ENCODE measurements at regions not wholly inside any gene's neighbourhood (a gene's known extent, or its start where the extent isn't known, plus 50 kb on each side); places are given as distances from the start of the nearest gene placed in this dataset.

DNA sequence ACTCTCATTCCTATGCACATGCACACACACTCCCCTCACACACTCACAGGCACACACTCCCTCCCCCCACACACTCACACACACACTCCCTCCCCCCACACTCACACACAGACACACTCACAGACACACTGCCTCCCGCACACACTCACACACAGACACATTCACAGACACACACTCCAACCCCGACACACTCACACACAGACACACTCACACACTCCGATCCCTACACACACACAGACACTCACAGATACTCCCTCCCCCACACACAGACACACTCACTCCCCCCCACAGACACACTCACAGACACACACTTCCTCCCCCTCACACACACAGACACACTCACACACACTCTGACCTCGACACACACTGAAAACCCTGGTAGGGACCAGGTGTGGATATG, 176.2 kb downstream of the TFAP2C start:
- DNase-seq: no peak

- DNase-seq: no peak
Measured at GRCh38 chr20:56805966-56806365, 176.9 kb downstream of the TFAP2C start.

DNA sequence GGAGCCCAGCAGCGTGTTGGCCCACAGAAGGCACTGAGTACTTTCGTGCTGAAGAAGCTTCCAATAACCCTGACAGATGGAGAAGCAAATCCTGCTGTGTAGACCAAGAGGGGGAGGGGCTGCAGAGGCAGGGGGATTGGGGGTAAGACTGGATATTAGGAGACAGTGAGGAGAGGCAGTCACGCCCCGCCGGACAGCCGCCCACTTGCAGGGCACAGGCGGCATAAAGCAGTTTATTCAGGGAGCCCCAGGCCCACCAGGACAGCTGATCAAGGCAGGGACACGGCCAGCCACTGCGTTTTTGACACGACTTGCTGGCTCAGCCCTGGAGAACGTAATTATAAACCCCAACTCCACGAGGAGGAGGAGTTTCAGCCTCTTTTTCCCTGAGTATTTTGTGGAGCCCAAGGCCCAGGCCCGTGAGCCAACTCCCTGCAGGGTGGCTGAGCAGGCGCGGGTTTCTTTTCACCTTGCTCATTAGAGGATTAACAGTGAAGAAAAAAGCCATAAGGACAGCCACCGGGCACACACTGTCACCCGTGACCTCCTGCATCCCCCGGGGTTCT, 177.9 kb downstream of the TFAP2C start:
- DNase-seq: no peak

GRCh38 chr20:56808117-56808725, 179.1 kb downstream of the TFAP2C start:
- no peak for DNase-seq

DNA sequence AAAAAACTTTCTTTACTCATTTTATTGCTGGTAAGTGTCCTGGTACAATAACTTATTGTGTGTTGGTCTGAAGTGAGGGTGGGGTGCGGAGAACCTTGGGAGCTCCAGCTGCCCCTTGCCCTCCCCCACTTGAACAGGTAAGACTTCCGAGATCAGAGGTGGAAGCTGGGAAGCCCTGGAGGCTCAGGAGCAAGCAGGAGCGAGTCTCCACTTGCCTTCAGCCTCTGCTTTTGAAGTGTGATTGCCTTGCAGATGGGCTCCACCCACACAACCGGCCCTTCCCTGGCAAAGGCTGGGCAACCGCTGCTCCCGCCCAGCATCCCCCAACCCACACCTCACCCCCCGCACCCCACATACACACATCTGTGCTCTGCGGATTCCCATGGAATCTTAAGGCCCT, 179.6 kb downstream of the TFAP2C start:
- no peak for DNase-seq

- DNase-seq: no peak
Measured at GRCh38 chr20:56809668-56810067, 180.6 kb downstream of the TFAP2C start.

DNA sequence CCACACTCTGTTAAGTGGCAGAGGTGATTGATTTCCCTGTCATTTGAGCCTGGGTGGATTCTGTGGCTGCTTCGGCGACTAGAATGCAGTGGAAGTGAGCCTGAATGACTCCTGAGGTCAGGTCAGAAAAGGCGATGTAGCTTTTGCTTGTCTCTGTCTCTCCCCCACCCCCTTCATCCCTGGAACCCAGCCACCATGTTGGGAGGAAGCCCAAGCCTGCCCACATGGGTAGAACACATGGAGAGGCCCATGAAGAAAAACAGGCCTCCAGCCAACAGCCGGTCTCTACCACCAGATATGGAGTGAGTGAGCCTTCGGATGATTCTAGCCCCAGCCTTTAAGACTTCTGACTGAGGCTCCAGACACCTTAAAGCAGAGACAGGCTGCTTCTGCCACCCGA, 181.0 kb downstream of the TFAP2C start:
- DNase-seq: no peak

GRCh38 chr20:56815796-56816195, 186.7 kb downstream of the TFAP2C start:
- no peak for DNase-seq

- DNase-seq: no peak
Measured at GRCh38 chr20:56816349-56816748, 187.2 kb downstream of the TFAP2C start.

GRCh38 chr20:56817780-56818675, 188.9 kb downstream of the TFAP2C start:
- no peak for DNase-seq

GRCh38 chr20:56820984-56821383, 191.9 kb downstream of the TFAP2C start:
- no peak for DNase-seq

- no peak for DNase-seq
Measured at GRCh38 chr20:56826306-56826704, 197.2 kb downstream of the TFAP2C start.

GRCh38 chr20:56826705-56827665, 197.9 kb downstream of the TFAP2C start:
- DNase-seq: no peak

GRCh38 chr20:56827763-56828162, 198.7 kb downstream of the TFAP2C start:
- DNase-seq: no peak

- no peak for DNase-seq
Measured at GRCh38 chr20:56828402-56828801, 199.3 kb downstream of the TFAP2C start.

DNA sequence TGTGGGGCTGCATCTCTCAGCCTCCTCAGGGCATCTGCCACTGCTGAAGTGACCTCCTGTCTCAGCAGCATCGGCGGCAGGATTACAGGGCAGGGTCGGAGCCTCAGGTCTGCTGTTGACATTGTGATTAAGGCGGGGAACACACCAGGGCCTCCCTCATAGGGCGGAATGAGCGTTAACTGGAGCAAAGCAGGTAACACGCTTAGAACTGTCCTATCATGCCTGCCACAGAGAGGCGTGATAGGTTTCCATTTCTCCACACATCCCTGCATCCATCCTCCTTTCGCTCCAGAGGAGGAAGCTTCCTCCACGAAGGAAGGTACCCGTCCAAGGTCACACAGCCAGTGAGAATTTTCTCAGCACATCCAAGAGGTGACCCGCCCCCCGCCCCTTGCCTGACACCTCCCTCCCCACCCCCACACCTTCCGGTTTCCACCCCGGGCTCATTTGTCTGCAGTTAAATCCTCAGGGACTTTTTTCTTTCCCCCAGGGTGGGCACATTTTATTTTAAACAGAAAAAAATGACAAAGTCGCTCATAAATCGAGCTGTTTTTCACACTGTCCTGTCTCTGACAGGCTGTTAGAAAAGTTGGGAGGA, 200.8 kb downstream of the TFAP2C start:
- no peak for DNase-seq

DNA sequence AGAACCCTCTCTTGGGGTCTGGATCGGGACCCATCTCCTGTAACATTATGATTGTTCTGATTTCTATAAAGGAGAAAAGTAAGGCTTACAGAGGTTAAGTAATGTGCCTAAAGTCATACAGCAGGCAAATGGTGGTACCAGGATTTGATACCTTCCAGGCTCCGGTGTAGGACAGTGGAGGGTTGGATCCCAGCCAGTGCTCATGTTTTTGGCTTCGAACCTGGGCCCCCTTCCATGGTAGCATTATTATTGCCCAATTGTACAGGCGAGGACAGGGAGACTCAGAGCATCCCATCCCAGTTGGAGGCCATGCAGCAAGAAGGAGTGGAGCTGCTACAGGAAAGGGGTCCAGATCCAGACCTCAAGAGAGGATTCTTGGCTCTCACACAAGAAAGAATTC, 202.7 kb downstream of the TFAP2C start:
- DNase-seq: no peak

- no peak for DNase-seq
Measured at GRCh38 chr20:56833427-56833826, 204.3 kb downstream of the TFAP2C start.

- DNase-seq: no peak
Measured at GRCh38 chr20:56835829-56836550, 206.9 kb downstream of the TFAP2C start.

GRCh38 chr20:56839222-56839621, 210.1 kb downstream of the TFAP2C start:
- no peak for DNase-seq

- DNase-seq: no peak
Measured at GRCh38 chr20:56839786-56840185, 210.7 kb downstream of the TFAP2C start.

DNA sequence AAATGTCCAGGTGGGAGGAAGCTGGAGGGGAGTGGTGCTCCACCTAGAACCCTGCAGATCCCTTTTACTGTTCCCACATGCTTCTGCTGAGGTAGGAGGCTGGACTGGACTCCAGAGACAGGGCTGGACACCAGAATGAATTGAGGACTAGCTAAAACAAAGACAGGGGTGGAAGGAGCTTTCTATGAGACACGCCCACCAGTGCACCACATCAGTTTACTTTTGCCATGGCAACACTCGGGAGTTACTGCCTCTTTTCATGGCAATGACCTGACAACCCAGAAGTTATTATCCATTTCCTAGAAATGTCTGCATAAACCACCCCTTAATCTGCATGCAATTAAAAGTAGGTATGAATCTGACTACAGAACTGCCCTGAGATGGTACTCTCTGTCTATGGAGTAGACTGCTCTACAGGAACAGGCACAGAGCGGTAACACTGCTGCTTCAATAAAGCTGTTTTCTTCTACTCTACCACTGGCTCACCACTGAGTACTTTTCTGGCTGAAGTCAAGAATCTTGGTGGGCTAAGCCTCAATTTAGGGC, 211.7 kb downstream of the TFAP2C start:
- DNase-seq: no peak
